BLaER1 treated with 17β-estradiol and CSF1 and Interleukin-3, amounts not matched to agents 10 nM and 100 nM (cell line): ENCODE measurements at regions not wholly inside any gene's neighbourhood (a gene's known extent, or its start where the extent isn't known, plus 50 kb on each side); places are given as distances from the start of the nearest gene placed in this dataset.
"Not testable (repeated sequence)": the region's sequence is repeated elsewhere in the genome, so short reads cannot be mapped to it uniquely, and the experiment has no call there.

ENCODE experiments used
- H3K27ac ChIP-seq, 11 experiments: shearing (Covaris generic); formaldehyde crosslinking; 2 replicates each; pipeline ENCODE4 v1.8.1; 2022
- H3K27me3 ChIP-seq, 11 experiments: shearing (Covaris generic); formaldehyde crosslinking; 2 replicates each; pipeline ENCODE4 v1.8.1; 2022
- H3K36me3 ChIP-seq, 11 experiments: shearing (Covaris generic); formaldehyde crosslinking; 2 replicates each; pipeline ENCODE4 v1.8.1; 2022
- H3K4me1 ChIP-seq, 10 experiments: shearing (Covaris generic); formaldehyde crosslinking; 2 replicates each; pipeline ENCODE4 v1.8.1; 2022
- H3K4me2 ChIP-seq, 11 experiments: shearing (Covaris generic); formaldehyde crosslinking; 2 replicates each; pipeline ENCODE4 v1.8.1; 2022
- H3K4me3 ChIP-seq, 10 experiments: shearing (Covaris generic); formaldehyde crosslinking; 2 replicates each; pipeline ENCODE4 v1.8.1; 2022
- H3K9ac ChIP-seq, 11 experiments: shearing (Covaris generic); formaldehyde crosslinking; 2 replicates each; pipeline ENCODE4 v1.8.1; 2022
- H3K9me3 ChIP-seq, 11 experiments: shearing (Covaris generic); formaldehyde crosslinking; replicated peaks in 1 of 11; 2 replicates each; pipeline ENCODE4 v1.8.1; 2022
- H4K20me1 ChIP-seq, 11 experiments: shearing (Covaris generic); formaldehyde crosslinking; 2 replicates each; pipeline ENCODE4 v1.8.1; 2022
- Cebpa-rat ChIP-seq, 11 experiments: shearing (Covaris generic); IDR thresholded peaks; 2 replicates each; pipeline ENCODE4 v1.8.1; 2022

DNA sequence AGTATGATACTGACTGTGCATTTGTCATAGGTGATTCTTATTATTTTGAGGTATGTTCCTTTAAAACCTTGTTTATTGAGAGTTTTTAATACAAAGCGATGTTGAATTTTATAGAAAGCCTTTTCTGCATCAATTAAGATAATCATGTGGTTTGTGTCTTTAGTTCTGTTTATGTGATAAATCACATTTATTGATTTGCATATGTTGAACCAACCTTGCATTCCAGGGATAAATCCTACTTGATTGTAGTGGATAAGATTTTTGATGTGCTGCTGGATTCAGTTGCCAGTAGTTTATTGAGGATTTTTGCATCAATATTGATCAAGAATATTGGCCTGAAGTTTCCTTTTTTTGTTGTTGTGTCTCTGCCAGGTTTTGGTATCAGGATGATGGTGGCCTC lies 158.0 kb downstream of the CENPF start:
- H3K9me3 ChIP-seq = peaks cover 77 to 85% (median 81%) of the 10 kb centered on the region in 11 experiments
- H3K9ac ChIP-seq = no peak overlapping the region

DNA sequence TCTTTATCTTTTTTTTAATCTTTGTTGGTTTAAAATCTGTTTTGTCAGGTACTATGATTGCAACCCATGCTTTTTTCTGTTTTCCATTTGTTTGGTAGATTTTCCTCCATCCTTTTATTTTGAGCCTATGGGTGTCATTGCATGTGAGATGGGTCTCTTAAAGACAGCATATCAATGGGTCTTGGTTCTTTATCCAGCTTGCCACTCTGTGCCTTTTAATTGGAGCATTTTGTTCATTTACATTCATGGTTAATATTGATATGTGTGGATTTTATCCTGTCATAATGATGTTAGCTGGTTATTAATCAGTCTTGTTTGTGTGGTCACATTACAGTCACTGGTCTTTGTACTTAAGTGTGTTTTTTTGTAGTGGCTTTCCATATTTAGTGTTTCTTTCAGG lies 159.9 kb downstream of the CENPF start:
- H3K4me1 ChIP-seq = no peaks in the 10 kb centered on the region
- no peaks in the 10 kb centered on the region for H4K20me1 ChIP-seq
- no peaks in the 10 kb centered on the region for H3K36me3 ChIP-seq
- H3K4me3 ChIP-seq = no peak overlapping the region
- H3K9me3 ChIP-seq = peaks cover 60 to 70% (median 67%) of the 10 kb centered on the region in 11 experiments
- no peak overlapping the region for H3K4me2 ChIP-seq
- no peaks in the 10 kb centered on the region for H3K27me3 ChIP-seq
- no peak overlapping the region for H3K27ac ChIP-seq
- no peak overlapping the region for H3K9ac ChIP-seq
- TF ChIP-seq Cebpa-rat (IDR thresholded peaks at IDR 0.05) = no peak

More for the DNA sequence above, 158.0 kb downstream of the CENPF start:
- no peak for TF ChIP-seq Cebpa-rat (IDR thresholded peaks at IDR 0.05)
- H3K4me3 ChIP-seq = no peak overlapping the region
- H4K20me1 ChIP-seq = no peaks in the 10 kb centered on the region
- no peak overlapping the region for H3K27ac ChIP-seq
- H3K36me3 ChIP-seq = no peaks in the 10 kb centered on the region
- H3K4me1 ChIP-seq = no peaks in the 10 kb centered on the region
- H3K4me2 ChIP-seq = no peak overlapping the region
- H3K27me3 ChIP-seq = no peaks in the 10 kb centered on the region

DNA sequence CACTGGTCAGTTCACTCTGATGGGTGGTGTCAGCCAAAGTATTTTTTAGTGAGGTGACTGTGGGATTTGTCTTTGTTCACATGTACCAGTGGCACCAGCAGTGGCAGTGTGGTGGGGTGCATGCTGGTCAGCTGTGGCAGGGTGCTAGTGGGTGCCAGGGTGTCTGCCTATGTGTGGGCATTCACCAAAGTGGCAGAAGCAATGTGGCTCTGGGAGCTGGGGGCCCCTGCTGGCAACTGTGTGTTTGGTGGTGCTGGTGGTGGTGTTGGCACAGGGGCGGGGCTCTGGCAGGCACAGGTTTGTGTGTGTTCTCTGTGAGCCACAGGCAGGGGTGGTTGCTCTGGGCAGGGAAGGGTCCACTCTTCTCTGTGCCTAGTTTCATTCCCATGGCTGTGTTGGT lies 161.5 kb downstream of the CENPF start:
- no peak overlapping the region for H3K9ac ChIP-seq
- no peaks in the 10 kb centered on the region for H3K27me3 ChIP-seq
- no peak overlapping the region for H3K4me2 ChIP-seq
- no peaks in the 10 kb centered on the region for H3K4me1 ChIP-seq
- no peaks in the 10 kb centered on the region for H3K36me3 ChIP-seq
- TF ChIP-seq Cebpa-rat (IDR thresholded peaks at IDR 0.05) = no peak
- no peaks in the 10 kb centered on the region for H4K20me1 ChIP-seq
- H3K27ac ChIP-seq = no peak overlapping the region
- H3K4me3 ChIP-seq = no peak overlapping the region
- peaks cover 47 to 55% (median 53%) of the 10 kb centered on the region in 11 experiments for H3K9me3 ChIP-seq

DNA sequence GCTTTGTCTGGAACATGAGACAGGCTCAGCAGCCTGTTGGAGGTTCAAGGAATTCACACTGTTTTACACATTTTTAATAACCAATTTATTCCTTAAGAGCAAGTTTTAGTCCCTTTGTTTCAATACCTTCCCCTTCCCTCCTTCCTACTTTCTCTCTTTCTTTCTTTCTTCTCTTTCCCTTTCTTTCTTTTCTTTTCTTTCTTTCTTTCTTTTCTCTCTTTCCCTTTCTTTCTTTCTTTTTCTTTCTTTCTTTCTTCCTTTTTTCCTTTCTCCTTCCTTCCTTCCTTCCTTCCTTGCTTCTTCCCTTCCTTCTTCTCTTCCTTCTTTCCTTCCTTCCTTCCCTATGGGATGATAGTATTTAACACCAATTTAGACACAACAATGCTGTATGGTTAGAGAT lies 164.2 kb downstream of the CENPF start:
- Histone ChIP-seq H4K20me1 (no peaks in the 10 kb centered on the region), H3K27me3 (no peaks in the 10 kb centered on the region), H3K9ac (no peak overlapping the region), H3K9me3 (peaks cover 24 to 35% (median 29%) of the 10 kb centered on the region in 11 experiments), H3K4me2 (no peak overlapping the region), H3K4me1 (no peaks in the 10 kb centered on the region), H3K36me3 (no peaks in the 10 kb centered on the region), H3K4me3 (no peak overlapping the region), H3K27ac (no peak overlapping the region)
- TF ChIP-seq Cebpa-rat (IDR thresholded peaks at IDR 0.05) = no peak

DNA sequence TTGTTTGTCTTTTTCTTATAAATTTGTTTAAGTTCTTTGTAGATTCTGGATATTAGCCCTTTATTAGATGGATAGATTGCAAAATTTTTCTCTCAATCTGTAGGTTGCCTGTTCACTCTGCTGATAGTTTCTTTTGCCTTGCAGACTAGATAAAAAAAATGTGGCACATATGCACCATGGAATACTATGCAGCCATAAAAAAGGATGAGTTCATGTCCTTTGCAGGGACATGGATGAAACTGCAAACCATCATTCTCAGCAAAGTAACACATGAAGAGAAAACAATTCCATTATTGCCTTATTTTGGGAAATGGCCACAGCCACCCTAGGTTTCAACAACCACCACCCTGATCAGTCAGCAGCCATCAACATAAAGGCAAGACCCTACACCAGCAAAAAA lies 166.7 kb downstream of the CENPF start:
- H3K27me3 ChIP-seq, H3K9ac ChIP-seq, H3K4me2 ChIP-seq, H3K27ac ChIP-seq, H3K4me3 ChIP-seq, H3K36me3 ChIP-seq, H4K20me1 ChIP-seq, H3K4me1 ChIP-seq: not testable (repeated sequence)
- peaks cover under 1 to 11% (median 5%) of the 10 kb centered on the region in 11 experiments; a peak in 13 of 22 replicates for H3K9me3 ChIP-seq

DNA sequence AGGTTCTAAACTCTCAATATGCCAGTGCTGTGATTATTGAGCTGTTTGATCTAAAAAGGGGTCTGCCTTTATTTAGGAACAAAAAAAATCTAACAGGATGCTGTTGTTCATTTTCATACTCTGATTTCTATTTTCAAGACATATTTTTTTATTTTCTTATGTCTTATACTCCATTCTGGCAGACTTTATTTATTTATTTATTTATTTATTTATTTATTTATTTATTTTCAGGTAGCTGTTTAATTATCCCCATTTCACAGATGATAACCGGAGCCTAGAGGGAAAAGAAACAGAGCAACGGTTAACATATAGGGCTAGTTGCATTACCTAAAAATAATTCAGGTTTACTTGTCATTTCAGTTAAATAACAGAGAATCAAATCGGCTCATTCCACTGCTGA lies 174.4 kb downstream of the CENPF start:
- Histone ChIP-seq H4K20me1 (no peaks in the 10 kb centered on the region), H3K27ac (no peak overlapping the region), H3K27me3 (no peaks in the 10 kb centered on the region), H3K36me3 (no peaks in the 10 kb centered on the region), H3K9me3 (peaks cover 0 to 5% (median 0%) of the 10 kb centered on the region in 11 experiments; a peak in 1 of 22 replicates), H3K4me1 (no peaks in the 10 kb centered on the region), H3K4me3 (no peak overlapping the region), H3K4me2 (no peak overlapping the region), H3K9ac (no peak overlapping the region)
- TF ChIP-seq Cebpa-rat (IDR thresholded peaks at IDR 0.05) = no peak

DNA sequence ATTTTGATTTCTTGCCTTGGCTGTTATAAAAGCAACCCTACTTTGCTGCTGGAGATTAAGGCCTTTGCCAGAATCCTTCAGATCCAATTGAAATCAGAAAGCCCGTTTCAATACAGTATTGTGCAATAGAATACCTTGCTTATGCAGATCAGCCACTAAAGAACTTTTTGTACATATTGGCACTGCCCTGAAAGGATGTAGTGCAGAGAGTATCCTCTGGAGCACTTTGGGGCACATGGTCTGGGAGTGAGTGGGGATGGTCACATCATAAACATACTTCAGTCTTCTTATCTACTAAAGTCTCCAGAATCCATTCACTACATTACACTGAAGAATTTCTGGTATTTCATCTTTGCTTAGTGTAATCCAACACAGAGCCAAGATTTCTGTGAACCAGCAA lies 189.0 kb downstream of the CENPF start:
- Histone ChIP-seq H3K27ac (no peak overlapping the region), H3K4me1 (no peaks in the 10 kb centered on the region), H3K9ac (no peak overlapping the region), H3K36me3 (no peaks in the 10 kb centered on the region), H3K27me3 (no peaks in the 10 kb centered on the region), H3K4me2 (no peak overlapping the region), H4K20me1 (no peaks in the 10 kb centered on the region), H3K4me3 (no peak overlapping the region), H3K9me3 (no peaks in the 10 kb centered on the region)
- peak in 5 of 11 experiments; percentile 13 to 73 (median 27); a peak in 4 of 22 replicates for TF ChIP-seq Cebpa-rat (IDR thresholded peaks at IDR 0.05)

DNA sequence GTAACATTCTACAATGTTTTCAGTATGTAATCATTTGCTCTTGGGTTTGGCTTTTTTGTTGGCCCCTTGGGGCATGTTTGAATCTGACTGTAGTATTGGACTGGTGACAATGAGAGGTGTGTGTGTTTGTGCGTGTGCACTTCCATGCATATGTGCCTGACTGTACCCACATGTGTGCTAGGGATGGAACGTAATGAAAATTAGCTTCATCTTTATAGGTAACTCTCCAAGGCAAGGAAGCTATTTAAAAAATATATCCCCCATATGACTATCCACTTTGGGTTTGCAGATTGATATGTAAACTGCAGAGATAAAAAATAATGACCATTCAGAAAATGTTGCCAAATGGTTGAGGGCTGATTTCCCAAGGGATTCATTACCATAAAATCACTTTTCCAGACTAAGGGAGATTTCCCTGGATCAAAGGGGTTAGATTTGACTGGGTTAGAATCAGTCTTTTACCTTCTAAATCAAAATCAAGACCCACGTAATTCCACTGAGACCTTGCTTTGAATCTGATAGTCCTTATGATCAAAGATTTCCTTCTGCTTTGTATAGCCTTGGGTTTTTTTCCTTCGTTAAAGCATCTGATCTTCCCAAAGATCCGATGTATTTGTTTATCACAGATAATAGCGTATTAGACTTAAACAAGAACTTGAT lies 189.7 kb downstream of the CENPF start:
- H3K27me3 ChIP-seq = no peaks in the 10 kb centered on the region
- H3K27ac ChIP-seq = no peak overlapping the region
- no peaks in the 10 kb centered on the region for H3K4me1 ChIP-seq
- no peaks in the 10 kb centered on the region for H4K20me1 ChIP-seq
- H3K9me3 ChIP-seq = no peaks in the 10 kb centered on the region
- H3K9ac ChIP-seq = no peak overlapping the region
- H3K4me3 ChIP-seq = no peak overlapping the region
- no peak overlapping the region for H3K4me2 ChIP-seq
- TF ChIP-seq Cebpa-rat (IDR thresholded peaks at IDR 0.05) = no peak
- H3K36me3 ChIP-seq = no peaks in the 10 kb centered on the region

DNA sequence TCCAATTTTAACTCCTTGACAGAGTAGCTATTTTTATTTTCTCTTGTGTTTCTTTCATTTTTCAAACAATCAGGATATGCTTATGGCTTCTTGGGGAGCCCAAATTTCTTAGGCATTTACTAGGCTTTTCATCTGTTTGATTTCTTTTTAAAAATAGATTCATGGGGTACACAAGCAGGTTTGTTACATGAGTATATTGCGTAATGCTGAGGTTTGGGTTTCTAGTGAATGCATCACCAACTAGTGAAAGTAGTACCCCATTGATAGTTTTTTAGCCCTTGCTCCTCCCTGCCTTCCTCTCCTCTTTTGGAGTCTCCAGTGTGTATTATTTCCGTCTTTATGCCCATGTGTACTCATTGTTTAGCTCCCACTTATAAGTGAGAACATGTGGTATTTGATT lies 190.7 kb downstream of the CENPF start:
- Histone ChIP-seq H4K20me1 (no peaks in the 10 kb centered on the region), H3K36me3 (no peaks in the 10 kb centered on the region)
- peak in 5 of 11 experiments; percentile 15 to 73 (median 57); a peak in 5 of 22 replicates for TF ChIP-seq Cebpa-rat (IDR thresholded peaks at IDR 0.05)

DNA sequence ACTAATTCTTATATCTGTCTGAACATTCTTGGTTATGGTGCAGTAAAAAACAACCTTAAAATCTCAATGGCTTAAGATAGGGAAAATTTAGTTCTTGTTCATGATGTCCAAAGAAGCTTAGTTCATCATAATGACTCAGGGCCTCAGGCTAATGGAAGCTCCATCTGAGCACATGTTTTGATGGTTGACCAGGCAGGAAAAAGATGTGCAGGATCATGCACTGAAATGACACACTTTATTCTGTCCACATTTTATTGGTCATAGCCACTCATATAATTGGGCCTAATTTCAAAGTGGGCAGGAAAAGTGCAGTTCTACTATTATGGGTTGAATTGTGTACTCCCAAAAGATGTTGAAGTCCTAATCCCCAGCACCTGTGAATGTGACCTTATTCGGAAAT lies 198.2 kb downstream of the CENPF start:
- no peak overlapping the region for H3K9ac ChIP-seq
- no peak overlapping the region for H3K4me3 ChIP-seq
- peaks cover 4 to 13% (median 8%) of the 10 kb centered on the region in 11 experiments; a peak in 21 of 22 replicates for H3K9me3 ChIP-seq
- no peaks in the 10 kb centered on the region for H4K20me1 ChIP-seq
- no peaks in the 10 kb centered on the region for H3K36me3 ChIP-seq
- H3K27ac ChIP-seq = no peak overlapping the region
- no peak for TF ChIP-seq Cebpa-rat (IDR thresholded peaks at IDR 0.05)
- H3K27me3 ChIP-seq = no peaks in the 10 kb centered on the region
- no peak overlapping the region for H3K4me2 ChIP-seq
- no peaks in the 10 kb centered on the region for H3K4me1 ChIP-seq

More for the DNA sequence above, 190.7 kb downstream of the CENPF start:
- no peaks in the 10 kb centered on the region for H3K9me3 ChIP-seq
- H3K4me2 ChIP-seq = no peak overlapping the region
- H3K27ac ChIP-seq = no peak overlapping the region
- no peaks in the 10 kb centered on the region for H3K4me1 ChIP-seq
- no peaks in the 10 kb centered on the region for H3K27me3 ChIP-seq
- no peak overlapping the region for H3K4me3 ChIP-seq
- H3K9ac ChIP-seq = no peak overlapping the region
